ENCODE measurements at regions not wholly inside any gene's neighbourhood (a gene's known extent, or its start where the extent isn't known, plus 50 kb on each side); places are given as distances from the start of the nearest gene placed in this dataset.

DNA sequence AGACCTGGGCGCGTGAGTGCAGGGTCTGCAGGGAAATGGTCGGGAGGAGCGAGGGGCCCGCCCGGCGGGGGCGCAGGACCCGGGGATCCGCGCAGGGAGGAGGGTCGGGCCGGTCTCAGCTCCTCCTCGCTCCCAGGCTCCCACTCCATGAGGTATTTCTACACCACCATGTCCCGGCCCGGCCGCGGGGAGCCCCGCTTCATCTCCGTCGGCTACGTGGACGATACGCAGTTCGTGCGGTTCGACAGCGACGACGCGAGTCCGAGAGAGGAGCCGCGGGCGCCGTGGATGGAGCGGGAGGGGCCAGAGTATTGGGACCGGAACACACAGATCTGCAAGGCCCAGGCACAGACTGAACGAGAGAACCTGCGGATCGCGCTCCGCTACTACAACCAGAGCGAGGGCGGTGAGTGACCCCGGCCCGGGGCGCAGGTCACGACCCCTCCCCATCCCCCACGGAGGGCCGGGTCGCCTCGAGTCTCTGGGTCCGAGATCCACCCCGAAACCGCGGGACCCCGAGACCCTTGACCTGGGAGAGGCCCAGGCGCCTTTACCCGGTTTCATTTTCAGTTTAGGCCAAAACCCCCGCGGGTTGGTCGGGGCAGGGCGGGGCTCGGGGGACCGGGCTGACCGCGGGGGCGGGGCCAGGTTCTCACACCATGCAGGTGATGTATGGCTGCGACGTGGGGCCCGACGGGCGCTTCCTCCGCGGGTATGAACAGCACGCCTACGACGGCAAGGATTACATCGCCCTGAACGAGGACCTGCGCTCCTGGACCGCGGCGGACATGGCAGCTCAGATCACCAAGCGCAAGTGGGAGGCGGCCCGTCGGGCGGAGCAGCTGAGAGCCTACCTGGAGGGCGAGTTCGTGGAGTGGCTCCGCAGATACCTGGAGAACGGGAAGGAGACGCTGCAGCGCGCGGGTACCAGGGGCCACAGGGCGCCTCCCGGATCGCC is 54.2 kb upstream of the HLA-A start (continued):
- no peak for TF ChIP-seq RCOR1 (IDR thresholded peaks at IDR 0.05; ENCODE audit: insufficient replicate concordance, low read length)
